GM12873 (cell line): ENCODE measurements at regions not wholly inside any gene's neighbourhood (a gene's known extent, or its start where the extent isn't known, plus 50 kb on each side); places are given as distances from the start of the nearest gene placed in this dataset.

ENCODE experiments used
- TF ChIP-seq, protein P1 (sequence below): IDR thresholded peaks from 2 replicates; pipeline ENCODE4 v1.5.1; 2012; ENCODE audit warnings: low read depth, mild to moderate bottlenecking, moderate library complexity, low read length, control low read depth; ENCODE audit not compliant: insufficient read depth; ENCODE audit errors: missing control alignments

DNA sequence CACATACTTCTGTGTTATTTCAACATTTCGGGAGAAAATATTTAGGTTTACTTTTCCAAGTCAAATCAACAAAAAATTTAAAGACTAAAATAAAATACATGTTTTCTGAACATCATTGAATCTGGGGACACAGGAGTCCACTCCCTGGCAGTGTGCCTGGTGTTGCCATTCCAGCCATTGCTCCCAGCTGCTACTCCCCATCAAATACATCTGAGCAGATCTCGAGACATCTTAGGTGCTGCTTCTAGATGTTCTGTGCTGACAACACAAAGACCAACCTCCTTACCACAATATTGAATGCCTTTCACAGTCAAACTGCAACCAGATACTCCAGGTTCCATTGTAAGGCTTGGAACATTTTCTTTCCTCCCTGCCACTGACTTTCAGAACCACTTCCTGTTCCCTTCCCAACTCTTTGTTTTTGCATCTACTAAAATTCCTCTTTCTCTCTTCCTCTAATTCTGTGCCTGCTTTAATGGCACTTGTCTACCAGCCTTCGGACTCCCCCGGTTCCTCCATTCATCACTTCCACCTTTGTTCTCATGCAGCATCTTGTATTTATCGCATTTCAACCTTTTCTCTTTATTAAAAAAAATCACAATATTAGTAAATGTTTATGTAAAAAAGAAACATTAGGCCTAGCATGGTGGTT, 81.1 kb upstream of the SLC4A7 start:
- TF ChIP-seq, protein P1, sequence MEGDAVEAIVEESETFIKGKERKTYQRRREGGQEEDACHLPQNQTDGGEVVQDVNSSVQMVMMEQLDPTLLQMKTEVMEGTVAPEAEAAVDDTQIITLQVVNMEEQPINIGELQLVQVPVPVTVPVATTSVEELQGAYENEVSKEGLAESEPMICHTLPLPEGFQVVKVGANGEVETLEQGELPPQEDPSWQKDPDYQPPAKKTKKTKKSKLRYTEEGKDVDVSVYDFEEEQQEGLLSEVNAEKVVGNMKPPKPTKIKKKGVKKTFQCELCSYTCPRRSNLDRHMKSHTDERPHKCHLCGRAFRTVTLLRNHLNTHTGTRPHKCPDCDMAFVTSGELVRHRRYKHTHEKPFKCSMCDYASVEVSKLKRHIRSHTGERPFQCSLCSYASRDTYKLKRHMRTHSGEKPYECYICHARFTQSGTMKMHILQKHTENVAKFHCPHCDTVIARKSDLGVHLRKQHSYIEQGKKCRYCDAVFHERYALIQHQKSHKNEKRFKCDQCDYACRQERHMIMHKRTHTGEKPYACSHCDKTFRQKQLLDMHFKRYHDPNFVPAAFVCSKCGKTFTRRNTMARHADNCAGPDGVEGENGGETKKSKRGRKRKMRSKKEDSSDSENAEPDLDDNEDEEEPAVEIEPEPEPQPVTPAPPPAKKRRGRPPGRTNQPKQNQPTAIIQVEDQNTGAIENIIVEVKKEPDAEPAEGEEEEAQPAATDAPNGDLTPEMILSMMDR: no peak

DNA sequence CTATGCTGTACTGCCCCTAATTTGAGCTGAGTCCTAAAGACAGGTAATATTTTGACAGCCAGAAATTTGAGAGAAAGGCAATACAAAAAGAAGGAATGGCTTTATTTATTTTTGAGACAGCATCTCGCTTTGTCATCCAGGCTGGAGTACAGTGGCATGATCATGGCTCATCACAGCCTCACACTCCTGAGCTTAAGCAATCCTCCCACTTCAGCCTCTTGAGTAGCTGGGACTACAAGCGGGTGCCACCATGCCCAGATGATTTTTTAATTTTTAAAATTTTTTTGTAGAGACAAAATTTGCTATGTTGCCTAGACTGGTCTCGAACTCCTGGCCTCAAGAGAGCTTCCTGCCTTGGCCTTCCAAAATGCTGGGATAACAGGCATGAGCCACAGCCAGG, 77.4 kb upstream of the SLC4A7 start:
- TF ChIP-seq, protein P1: no peak

DNA sequence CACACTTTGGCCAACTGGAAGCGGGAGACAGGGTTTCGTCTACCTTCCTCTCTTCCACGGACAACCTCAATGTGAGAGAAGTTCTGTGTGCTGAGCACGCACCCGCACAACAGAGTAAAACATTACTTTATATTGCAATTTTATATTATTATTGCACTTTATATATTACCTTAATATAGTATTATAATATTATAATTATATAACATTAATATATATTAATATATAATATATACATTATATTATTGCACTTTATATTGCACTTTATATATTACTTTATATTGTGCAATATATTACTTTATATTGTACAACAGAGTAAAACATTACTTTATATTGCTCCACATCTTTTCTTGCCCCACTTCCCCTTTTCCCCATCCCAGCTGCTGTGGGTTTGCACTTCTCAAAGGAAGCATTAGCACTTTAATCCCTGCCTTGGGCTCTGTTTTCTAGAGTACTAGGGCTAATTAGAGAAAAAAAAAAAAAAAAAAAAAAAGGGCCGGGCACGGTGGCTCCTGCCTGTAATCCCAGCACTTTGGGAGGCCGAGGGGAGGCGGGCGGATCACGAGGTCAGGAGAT, 76.4 kb upstream of the SLC4A7 start:
- TF ChIP-seq, protein P1: no peak

DNA sequence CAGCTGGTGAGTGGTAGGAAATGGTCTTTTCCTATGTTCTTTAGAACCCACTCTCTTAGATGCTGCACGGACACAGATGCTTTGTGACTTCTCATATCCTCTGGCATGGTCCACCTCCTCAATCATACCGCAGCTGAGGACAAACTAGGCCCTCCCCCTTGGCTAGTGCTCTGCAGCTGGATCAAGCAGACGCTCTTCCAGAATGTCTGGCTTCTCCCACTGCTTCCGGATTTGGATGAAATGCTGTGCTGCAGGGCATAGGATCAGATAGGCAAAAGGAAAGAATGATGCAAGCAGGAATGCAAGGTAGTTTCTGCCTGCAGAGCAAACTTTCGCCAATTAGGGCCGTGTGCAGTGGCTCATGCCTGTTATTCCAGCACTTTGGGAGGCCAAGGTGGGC, 75.7 kb upstream of the SLC4A7 start:
- TF ChIP-seq, protein P1: no peak

DNA sequence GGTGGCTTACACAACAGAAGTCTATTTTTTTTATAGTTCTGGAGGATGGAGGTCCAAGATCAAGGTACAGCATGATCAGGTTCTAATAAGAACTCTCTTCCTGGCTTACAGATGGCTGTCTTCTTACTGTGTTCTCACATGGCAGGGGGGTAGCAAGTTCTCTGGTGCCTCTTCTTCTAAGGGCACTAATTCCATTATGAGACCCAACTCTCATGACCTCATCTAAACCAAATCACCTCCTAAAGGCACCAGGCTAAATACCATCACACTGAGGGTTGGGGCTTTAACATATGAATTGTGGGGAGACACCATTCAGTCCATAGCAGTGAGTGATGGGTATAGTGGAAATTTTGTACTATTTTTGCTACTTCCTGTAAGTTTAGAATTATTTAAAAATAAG, 75.2 kb upstream of the SLC4A7 start:
- TF ChIP-seq, protein P1: no peak

DNA sequence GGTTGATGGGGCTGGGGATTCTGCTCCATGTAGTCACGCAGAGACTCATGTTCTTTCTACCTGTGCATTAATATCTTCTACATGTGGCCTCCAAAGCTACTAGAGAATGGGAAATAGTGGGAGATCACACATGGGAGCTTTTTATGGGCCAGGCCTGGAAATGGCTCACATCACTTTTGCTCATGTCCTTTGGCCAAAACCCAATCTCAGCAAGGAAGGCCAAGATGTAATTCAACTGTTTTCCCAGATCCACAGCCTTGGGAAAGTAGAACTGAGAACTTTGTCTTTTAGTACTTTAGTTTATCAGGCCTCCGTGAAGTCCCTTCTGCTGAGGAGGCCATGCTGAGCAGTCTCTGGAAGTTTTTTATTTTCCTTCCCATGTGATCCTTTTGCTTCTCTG, 73.2 kb upstream of the SLC4A7 start:
- TF ChIP-seq, protein P1: no peak

DNA sequence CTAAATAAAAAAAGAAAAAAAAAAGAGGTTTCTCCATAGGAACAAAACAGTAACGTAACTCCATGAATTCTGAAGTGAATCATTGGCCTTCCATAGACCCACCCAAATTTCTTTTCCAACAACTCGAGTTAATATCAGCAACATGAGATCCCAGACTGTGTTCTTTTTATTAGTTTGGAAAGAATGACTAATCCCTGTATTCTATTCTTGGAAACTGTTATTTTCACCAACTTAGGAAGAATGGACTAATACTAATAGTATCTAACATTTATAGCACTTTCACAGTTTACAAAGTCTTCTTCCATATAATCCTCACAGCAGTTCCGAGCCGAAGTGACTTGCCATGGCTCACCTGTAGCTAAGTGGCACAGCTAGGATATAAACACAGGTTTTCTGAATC, 72.7 kb upstream of the SLC4A7 start:
- TF ChIP-seq, protein P1: no peak

DNA sequence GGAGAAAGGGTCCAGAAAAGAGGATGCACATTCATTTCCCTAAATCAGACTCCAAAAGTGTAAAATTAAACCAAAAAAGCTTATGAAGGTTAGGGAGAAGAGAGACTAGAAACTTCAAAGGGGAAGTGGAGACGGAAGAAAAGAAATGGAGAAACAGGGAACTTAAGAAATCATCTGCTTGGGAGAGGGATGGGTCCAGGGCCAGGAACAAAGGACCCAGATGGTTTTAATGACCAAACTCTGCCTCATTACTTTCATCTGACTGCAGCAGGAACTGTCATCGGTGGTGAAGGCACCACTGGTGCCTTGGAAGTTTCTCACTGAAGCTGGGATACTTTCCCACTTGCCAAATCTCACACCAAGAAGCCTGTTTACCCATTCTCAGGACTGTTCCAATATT, 70.5 kb upstream of the SLC4A7 start:
- TF ChIP-seq, protein P1: no peak
